Esophagus squamous epithelium (tissue), 5 donors: ENCODE measurements at regions not wholly inside any gene's neighbourhood (a gene's known extent, or its start where the extent isn't known, plus 50 kb on each side); places are given as distances from the start of the nearest gene placed in this dataset.
"Not testable (repeated sequence)": the region's sequence is repeated elsewhere in the genome, so short reads cannot be mapped to it uniquely, and the experiment has no call there.

Experiments
- DNase-seq: peaks from one replicate; lab custom pipeline; 2025; lab: John Stamatoyannopoulos, UW
- H3K27ac ChIP-seq, 4 donors: fragments of 200-600 bp; sonication (generic); one replicate each; pipeline ENCODE4 v1.5.1; 2016 to 2019; ENCODE audit warnings: mild to moderate bottlenecking in 1 of 4
- H3K27me3 ChIP-seq, 4 donors: fragments of 200-600 bp; sonication (generic); 1 replicate in 3 of 4; 2 replicates in 1 of 4; pipeline versions ENCODE4 v1.5.1 to v1.6.0; 2017 to 2021; ENCODE audit warnings: antibody characterized with exemption in 1 of 4
- H3K36me3 ChIP-seq, 3 donors: fragments of 200-600 bp; sonication (generic); one replicate each; pipeline ENCODE4 v1.5.1; 2016 to 2019
- H3K4me1 ChIP-seq, 3 donors: fragments of 200-600 bp; sonication (generic); one replicate each; pipeline ENCODE4 v1.5.1; 2017 to 2019
- H3K4me3 ChIP-seq, 4 donors: fragments of 200-600 bp; sonication (generic); 1 replicate in 3 of 4; 2 replicates in 1 of 4; pipeline ENCODE4 v1.5.1; 2016 to 2019; ENCODE audit warnings: mild to moderate bottlenecking in 2 of 4, moderate library complexity in 1 of 4
- H3K9me3 ChIP-seq, 3 donors: fragments of 200-600 bp; sonication (generic); one replicate each; pipeline ENCODE4 v1.5.1; 2016 to 2019
- POLR2A ChIP-seq, 4 donors: fragments of 450-650 bp; IDR thresholded peaks; one replicate each; pipeline ENCODE4 v1.6.1; 2017; ENCODE audit warnings: antibody characterized with exemption in 4 of 4, mild to moderate bottlenecking in 4 of 4, moderate library complexity in 3 of 4
- WGBS, 2 donors: methylation state at CpG; one replicate each; pipeline ENCODE4 v1.1.5; 2018; 5-methylcytosine and 5-hydroxymethylcytosine counted together
- intact Hi-C: fragments of 100-400 bp; cut with DNase I; formaldehyde crosslinking; loops from one replicate; pipeline ENCODE4 v1.15.0; 2022
- TF ChIP-seq, protein P1 (sequence below), 6 experiments: fragments of 450-650 bp in 4 of 6; fragments of 200-600 bp in 2 of 6; sonication (generic) in 2 of 6; IDR thresholded peaks; one replicate each; pipeline ENCODE4 v1.5.1; 2016 to 2019; ENCODE audit warnings: antibody characterized with exemption in 6 of 6, mild to moderate bottlenecking in 4 of 6, moderate library complexity in 4 of 6
- donor health status: DM: yes; HTN: yes; CAD: no.

- WGBS, 2 donors: 81 to 89% methylated on average over 4 of the region's 4 CpGs
These were observed 289.3 kb upstream of the AMIGO2 start for GRCh38 chr12:47369085-47369484.

GRCh38 chr12:47367912-47368537 is 288.3 kb upstream of the AMIGO2 start:
- no peak overlapping the region for H3K27ac ChIP-seq
- no peak overlapping the region for H3K4me3 ChIP-seq
- H3K27me3 ChIP-seq: no peaks in the 10 kb centered on the region
- WGBS, 2 donors: 68 to 80% methylated on average over 6 of the region's 6 CpGs
- H3K9me3 ChIP-seq: no peaks in the 10 kb centered on the region
- TF ChIP-seq, protein P1, sequence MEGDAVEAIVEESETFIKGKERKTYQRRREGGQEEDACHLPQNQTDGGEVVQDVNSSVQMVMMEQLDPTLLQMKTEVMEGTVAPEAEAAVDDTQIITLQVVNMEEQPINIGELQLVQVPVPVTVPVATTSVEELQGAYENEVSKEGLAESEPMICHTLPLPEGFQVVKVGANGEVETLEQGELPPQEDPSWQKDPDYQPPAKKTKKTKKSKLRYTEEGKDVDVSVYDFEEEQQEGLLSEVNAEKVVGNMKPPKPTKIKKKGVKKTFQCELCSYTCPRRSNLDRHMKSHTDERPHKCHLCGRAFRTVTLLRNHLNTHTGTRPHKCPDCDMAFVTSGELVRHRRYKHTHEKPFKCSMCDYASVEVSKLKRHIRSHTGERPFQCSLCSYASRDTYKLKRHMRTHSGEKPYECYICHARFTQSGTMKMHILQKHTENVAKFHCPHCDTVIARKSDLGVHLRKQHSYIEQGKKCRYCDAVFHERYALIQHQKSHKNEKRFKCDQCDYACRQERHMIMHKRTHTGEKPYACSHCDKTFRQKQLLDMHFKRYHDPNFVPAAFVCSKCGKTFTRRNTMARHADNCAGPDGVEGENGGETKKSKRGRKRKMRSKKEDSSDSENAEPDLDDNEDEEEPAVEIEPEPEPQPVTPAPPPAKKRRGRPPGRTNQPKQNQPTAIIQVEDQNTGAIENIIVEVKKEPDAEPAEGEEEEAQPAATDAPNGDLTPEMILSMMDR (IDR thresholded peaks at IDR 0.05): no peak
- no peak for TF ChIP-seq POLR2A (IDR thresholded peaks at IDR 0.05)
- no peak for DNase-seq
- peaks cover 0 to 10% (median 0%) of the 10 kb centered on the region in 3 donors for H3K4me1 ChIP-seq
- intact Hi-C loops: no loop called here
- no peaks in the 10 kb centered on the region for H3K36me3 ChIP-seq

More at GRCh38 chr12:47369085-47369484, 289.3 kb upstream of the AMIGO2 start:
- H3K4me3 ChIP-seq: no peak overlapping the region
- no peak for TF ChIP-seq POLR2A (IDR thresholded peaks at IDR 0.05)
- TF ChIP-seq, protein P1 (IDR thresholded peaks at IDR 0.05): no peak
- no peak overlapping the region for H3K27ac ChIP-seq
- H3K36me3 ChIP-seq: no peaks in the 10 kb centered on the region
- no peaks in the 10 kb centered on the region for H3K27me3 ChIP-seq
- no peaks in the 10 kb centered on the region for H3K9me3 ChIP-seq
- peaks cover 0 to 10% (median 0%) of the 10 kb centered on the region in 3 donors for H3K4me1 ChIP-seq
- no peak for DNase-seq
- intact Hi-C loops: no loop called here

DNA sequence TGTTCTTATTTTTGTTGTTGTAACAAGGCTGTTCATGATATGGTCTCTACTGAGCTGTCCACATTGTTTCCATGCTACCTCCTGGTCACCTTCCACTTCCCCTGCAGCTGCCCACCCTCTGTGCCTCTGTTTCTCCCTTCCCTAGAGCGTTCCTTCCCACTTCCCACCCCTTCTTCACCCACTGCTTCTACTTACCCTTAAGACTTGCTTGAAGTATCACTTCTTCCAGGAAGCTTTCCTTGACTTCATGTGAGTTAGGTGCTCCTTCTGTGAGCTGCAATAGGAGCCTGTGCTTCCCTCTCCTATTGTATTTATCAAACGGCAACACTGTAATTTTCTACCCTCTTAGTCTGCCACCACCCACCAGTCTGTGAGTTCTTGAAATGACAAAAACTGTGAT is 286.8 kb upstream of the AMIGO2 start:
- DNase-seq: no peak
- no peaks in the 10 kb centered on the region for H3K36me3 ChIP-seq
- no peak overlapping the region for H3K27ac ChIP-seq
- no peaks in the 10 kb centered on the region for H3K9me3 ChIP-seq
- peaks cover 0 to 19% (median 4%) of the 10 kb centered on the region in 3 donors for H3K4me1 ChIP-seq
- WGBS, 2 donors: 91 to 95% methylated on average over 2 of the region's 2 CpGs
- TF ChIP-seq POLR2A (IDR thresholded peaks at IDR 0.05): no peak
- TF ChIP-seq, protein P1 (IDR thresholded peaks at IDR 0.05): no peak
- H3K27me3 ChIP-seq: no peaks in the 10 kb centered on the region
- no peak overlapping the region for H3K4me3 ChIP-seq
- intact Hi-C loops: no loop called here

- no peaks in the 10 kb centered on the region for H3K36me3 ChIP-seq
- intact Hi-C loops: no loop called here
- no peaks in the 10 kb centered on the region for H3K27me3 ChIP-seq
- TF ChIP-seq, protein P1 (IDR thresholded peaks at IDR 0.05): no peak
- no peak for TF ChIP-seq POLR2A (IDR thresholded peaks at IDR 0.05)
- peaks cover 0 to 23% (median 8%) of the 10 kb centered on the region in 3 donors for H3K4me1 ChIP-seq
- no peak overlapping the region for H3K4me3 ChIP-seq
- H3K27ac ChIP-seq: no peak overlapping the region
- no peak for DNase-seq
- WGBS, 2 donors: 43 to 45% methylated on average over 2 of the region's 2 CpGs
- H3K9me3 ChIP-seq: no peaks in the 10 kb centered on the region
These were observed 286.4 kb upstream of the AMIGO2 start for GRCh38 chr12:47366157-47366556.

- DNase-seq, H3K4me3 ChIP-seq, H3K36me3 ChIP-seq, H3K27me3 ChIP-seq, intact Hi-C loops, H3K27ac ChIP-seq, H3K9me3 ChIP-seq: not testable (repeated sequence)
- H3K4me1 ChIP-seq: peaks cover 0 to 25% (median 11%) of the 10 kb centered on the region in 3 donors
- WGBS, 2 donors: 80 to 84% methylated on average over 5 to 7 of the region's 7 CpGs
These were observed 285.8 kb upstream of the AMIGO2 start for GRCh38 chr12:47365443-47366076.
